ENCODE measurements at regions not wholly inside any gene's neighbourhood (a gene's known extent, or its start where the extent isn't known, plus 50 kb on each side); places are given as distances from the start of the nearest gene placed in this dataset.

GRCh38 chr10:32120147-32120546 is 63.9 kb upstream of the KIF5B start:
- H3K27ac Mint-ChIP-seq = no peak overlapping the region
- TF ChIP-seq NFE2L1 (CRISPR knock-in tag; IDR thresholded peaks at IDR 0.05) (no peak), TEAD1 (CRISPR knock-in tag; IDR thresholded peaks at IDR 0.05) (no peak), RORB (CRISPR knock-in tag; IDR thresholded peaks at IDR 0.05) (no peak), ZNF281 (CRISPR knock-in tag; IDR thresholded peaks at IDR 0.05) (no peak), E2F4 (CRISPR knock-in tag; IDR thresholded peaks at IDR 0.05; ENCODE audit: borderline replicate concordance, low read depth) (no peak), E2F5 (CRISPR knock-in tag; IDR thresholded peaks at IDR 0.05) (no peak), MYBL2 (CRISPR knock-in tag; IDR thresholded peaks at IDR 0.05) (no peak), FOXP4 (CRISPR knock-in tag; IDR thresholded peaks at IDR 0.05) (no peak), ZNF396 (CRISPR knock-in tag; IDR thresholded peaks at IDR 0.05; ENCODE audit: borderline replicate concordance) (no peak), ATF2 (CRISPR knock-in tag; IDR thresholded peaks at IDR 0.05; ENCODE audit: borderline replicate concordance, low read depth) (no peak), ARID4B (CRISPR knock-in tag; IDR thresholded peaks at IDR 0.05; ENCODE audit: borderline replicate concordance) (no peak), ZNF512 (CRISPR knock-in tag; IDR thresholded peaks at IDR 0.05; ENCODE audit: borderline replicate concordance) (no peak), IRF1 (CRISPR knock-in tag; IDR thresholded peaks at IDR 0.05) (no peak), JUN (CRISPR knock-in tag; IDR thresholded peaks at IDR 0.05) (no peak)
- H3K36me3 Mint-ChIP-seq = no peaks in the 10 kb centered on the region
- DNase-seq (ENCODE audit: low spot score) (no peak), ATAC-seq (no peak)
- peaks cover 12% of the 10 kb centered on the region for H3K9me3 Mint-ChIP-seq
- H3K4me3 Mint-ChIP-seq = no peak overlapping the region
- peaks cover 10% of the 10 kb centered on the region for H3K27me3 Mint-ChIP-seq (ENCODE audit: low read depth)
- ChIA-PET CTCF (no interaction called here), POLR2A (no interaction called here)
- no peaks in the 10 kb centered on the region for H3K4me1 Mint-ChIP-seq

All from WTC11 (cell line).